ENCODE measurements at regions not wholly inside any gene's neighbourhood (a gene's known extent, or its start where the extent isn't known, plus 50 kb on each side); places are given as distances from the start of the nearest gene placed in this dataset.
A peak's percentile ranks its signal among the peaks of the same experiment; 100 is the strongest.

GRCh38 chr18:55120896-55121295 lies 161.6 kb upstream of the CCDC68 start:
- DNase-seq (ENCODE audit: low spot score), result no peak

GRCh38 chr18:55119434-55119833 lies 160.2 kb upstream of the CCDC68 start:
- no peak for DNase-seq (ENCODE audit: low spot score)

DNA sequence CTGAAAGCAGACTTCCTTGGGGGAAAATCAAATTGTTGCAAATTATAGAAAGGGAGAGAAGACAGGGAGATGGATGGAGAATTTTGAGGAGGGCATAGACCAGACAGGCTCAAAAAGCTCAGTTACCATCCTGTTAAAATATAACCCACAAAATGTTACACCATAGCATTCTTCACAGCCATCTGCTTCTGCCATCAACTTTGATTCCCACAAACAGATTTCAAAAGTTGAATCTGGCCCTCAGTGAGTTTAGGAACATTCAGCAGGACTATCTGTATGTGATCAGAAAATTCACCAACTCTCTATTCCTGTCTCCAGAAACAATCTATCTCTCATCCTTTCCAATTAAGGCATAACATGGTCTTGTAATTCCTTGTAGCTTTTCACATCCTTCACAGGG lies 159.8 kb upstream of the CCDC68 start:
- no peak for DNase-seq (ENCODE audit: low spot score)

DNA sequence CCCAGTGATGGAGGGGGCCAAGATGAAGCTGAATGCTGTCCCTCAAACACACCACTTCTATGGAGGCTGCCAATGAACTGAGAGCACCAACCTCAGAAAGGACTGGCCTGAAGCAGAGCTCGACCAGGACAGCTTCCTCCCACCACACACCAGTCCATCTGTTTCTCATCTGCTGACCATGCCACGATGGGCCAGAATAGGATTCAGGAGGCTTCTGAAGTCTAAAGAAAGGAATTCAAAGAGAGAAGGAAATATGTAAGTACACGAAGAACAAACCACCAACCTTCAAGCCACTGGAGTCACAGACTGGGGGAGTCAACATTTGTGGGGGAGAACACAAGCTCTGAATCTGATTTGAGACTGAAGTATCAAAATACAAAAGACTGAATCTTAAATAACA lies 157.6 kb upstream of the CCDC68 start:
- DNase-seq (ENCODE audit: low spot score), result no peak

- no peak for DNase-seq (ENCODE audit: low spot score)
These were observed 156.3 kb upstream of the CCDC68 start for GRCh38 chr18:55115606-55116005.

GRCh38 chr18:55114876-55115275 lies 155.6 kb upstream of the CCDC68 start:
- no peak for DNase-seq (ENCODE audit: low spot score)

DNA sequence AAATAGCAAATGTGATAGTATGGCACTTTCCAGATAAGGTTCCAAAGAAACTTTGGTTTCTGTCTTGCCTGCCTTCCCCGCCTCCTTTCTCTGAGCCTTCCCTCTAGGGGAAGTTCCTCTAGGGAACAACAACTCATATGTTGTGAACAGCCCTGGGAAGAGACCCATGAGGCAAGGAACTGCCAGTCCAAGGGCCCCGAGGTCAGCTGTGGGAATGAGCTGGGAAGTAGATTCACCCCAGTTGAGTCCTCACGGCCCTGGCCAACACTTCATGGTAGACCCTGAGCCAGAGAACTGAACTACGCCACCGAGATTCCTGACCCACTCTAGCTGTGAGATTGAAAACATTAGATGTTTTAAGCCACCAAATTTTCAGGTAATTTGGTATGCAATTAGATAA lies 154.5 kb upstream of the CCDC68 start:
- DNase-seq (ENCODE audit: low spot score), result no peak

- no peak for DNase-seq (ENCODE audit: low spot score)
These were observed 152.0 kb upstream of the CCDC68 start for GRCh38 chr18:55111271-55111670.

- no peak for DNase-seq (ENCODE audit: low spot score)
These were observed 151.2 kb upstream of the CCDC68 start for GRCh38 chr18:55110436-55110835.

DNA sequence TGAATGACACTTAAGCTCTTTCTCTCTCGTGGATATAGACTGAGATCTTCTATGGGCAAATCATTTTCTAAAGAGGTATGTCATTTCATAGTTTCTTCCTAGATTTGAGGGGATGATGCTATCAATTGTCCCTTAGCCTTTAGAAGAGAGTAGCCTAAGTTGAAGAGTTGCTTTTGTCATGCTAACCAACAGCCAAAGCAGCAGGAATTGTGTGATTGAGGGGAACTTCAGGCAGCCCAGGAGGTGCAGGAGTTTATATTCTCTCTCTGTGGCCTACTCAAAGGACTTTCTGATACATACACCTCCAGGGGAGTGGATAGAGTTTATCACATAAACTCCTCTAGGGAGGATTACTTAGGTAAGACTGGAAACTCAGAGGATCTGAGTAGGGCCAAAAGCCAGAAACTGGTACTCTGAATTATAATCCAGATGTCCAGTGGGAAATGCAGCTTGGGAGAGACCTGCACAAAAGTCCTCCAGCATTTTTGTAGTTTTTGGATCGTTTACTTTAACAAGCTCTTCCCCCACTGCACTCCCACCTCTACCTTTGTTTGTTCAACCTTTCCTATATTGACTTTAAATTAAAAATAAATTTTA lies 150.7 kb upstream of the CCDC68 start:
- DNase-seq (ENCODE audit: low spot score), result no peak

DNA sequence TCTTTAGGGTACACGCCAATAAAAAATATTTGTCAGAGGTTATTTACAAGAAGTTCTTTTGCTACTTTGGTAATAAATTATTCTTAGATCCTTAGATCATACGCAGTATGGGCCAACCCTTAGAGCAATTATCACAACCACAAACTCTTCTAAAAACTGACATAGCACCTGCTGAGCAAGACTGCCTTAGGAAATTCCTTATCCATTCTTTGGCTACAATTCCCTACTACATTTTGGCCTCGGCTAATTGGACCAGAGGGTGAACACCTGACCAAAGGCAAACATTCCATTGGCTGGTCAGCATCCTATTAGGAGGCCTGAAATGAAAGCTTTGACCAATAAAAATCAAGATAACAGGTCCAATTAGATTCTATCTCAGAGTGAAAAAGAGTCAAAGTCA lies 147.6 kb upstream of the CCDC68 start:
- no peak for DNase-seq (ENCODE audit: low spot score)

DNA sequence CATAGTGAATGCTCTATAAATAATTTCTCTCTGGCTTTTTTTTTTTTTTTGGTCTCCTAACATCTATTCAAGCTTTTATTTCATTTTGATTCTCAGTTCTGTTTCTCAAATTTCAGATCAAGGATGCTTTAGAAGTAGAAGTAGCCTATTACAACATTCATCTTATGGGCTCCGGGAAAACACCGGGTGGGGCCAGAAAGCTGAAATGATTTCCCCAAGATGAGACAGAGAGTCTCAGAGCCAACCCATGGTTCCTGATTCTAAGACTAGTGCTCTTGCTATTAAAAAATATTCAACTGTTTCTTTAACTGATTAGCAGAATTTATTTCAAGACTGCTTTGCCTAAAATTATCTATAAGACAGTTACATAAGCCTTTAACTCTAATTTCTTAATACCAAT lies 147.2 kb upstream of the CCDC68 start:
- no peak for DNase-seq (ENCODE audit: low spot score)

- no peak for DNase-seq (ENCODE audit: low spot score)
These were observed 146.6 kb upstream of the CCDC68 start for GRCh38 chr18:55105873-55106272.

DNA sequence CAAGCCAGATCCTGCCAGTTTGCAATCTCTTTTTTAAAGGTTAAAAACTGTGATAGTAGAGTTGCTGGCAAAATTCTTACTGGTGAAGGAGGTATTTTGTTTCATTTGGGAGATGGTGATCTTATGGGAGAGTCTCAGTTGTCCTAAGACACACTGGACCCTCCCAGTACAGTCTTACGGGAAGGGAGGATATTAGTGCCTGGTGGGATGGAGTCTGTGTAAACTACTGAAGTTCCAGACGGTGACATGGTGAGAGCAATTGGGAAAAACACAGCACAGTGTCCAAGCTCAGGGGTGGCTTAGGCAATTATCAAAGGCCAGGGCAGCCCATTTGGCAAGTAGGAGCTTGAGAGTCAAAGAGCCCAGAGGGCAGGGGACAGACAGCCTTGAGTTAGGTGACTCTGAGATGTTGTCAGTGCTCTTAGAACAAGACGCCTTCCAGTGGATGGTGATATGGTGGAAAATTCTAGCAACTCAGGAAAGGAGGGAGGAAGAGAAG lies 143.7 kb upstream of the CCDC68 start:
- no peak for DNase-seq (ENCODE audit: low spot score)

GRCh38 chr18:55102501-55102900 lies 143.2 kb upstream of the CCDC68 start:
- DNase-seq (ENCODE audit: low spot score), result no peak

GRCh38 chr18:55101458-55101824 lies 142.2 kb upstream of the CCDC68 start:
- no peak for DNase-seq (ENCODE audit: low spot score)

DNA sequence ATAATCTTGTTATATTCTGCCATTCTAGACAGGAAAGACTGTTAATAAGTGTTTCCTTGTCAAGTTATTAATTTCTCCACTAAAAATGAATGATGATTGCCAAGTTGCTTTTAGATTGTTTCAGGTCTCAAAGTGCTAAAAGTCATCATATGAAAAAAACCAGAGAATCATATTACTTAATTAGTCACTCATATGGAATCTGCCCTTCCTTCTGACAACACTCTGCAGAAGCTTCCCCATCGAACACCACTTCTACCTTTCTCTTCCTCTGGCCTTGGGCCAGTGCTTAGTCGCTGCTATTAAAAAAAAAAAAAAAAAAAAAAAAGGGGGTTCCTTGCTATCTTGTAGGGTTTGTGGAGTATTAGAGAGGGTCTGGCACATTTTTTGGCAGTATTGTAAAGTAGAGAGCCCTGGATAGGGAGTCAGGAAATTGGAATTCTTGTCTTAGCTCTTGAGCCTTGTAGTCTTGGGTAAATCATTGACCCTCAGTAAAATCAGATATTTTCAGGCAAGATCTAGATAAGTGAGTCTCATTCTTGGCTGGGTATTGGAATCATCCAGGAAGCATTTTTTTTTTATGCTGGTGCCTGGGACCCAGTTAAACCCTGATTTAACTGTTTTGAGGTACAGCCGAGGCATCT lies 141.7 kb upstream of the CCDC68 start:
- no peak for DNase-seq (ENCODE audit: low spot score)

GRCh38 chr18:55097456-55098170 lies 138.4 kb upstream of the CCDC68 start:
- DNase-seq (ENCODE audit: low spot score), result no peak

DNA sequence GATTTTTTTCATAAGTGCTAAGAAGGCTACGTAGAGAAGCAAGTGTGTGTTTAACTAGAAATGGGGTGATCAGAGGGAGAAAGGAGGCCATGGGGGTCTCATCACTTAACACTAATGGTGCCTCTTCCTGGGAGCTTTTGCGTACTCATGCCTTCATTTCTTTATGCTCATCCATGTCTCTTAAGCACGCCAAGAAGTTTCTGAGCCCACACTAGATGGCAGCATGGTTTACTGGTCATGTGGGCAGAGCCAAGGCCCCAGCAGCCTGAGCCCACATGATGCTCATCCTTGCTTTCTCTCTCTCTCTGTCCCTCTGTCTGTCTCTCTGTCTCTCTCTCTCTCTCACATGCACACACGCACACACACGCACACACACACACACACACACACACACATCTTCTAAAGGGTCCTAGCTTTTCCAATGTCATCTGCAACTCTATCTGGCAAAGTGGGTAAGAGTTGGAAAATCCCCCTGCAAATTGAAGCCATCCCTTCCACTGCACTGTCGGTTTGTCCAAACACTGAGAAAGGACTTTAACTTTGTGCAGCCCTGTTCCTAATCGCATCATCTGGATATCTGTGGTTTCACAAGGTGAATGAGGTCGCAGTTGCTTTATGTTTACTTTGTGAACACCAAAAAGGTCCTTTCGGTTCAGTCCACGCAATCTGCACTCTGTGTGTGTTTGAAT lies 137.1 kb upstream of the CCDC68 start:
- DNase-seq (ENCODE audit: low spot score), result peak; percentile 68

- DNase-seq (ENCODE audit: low spot score), result no peak
These were observed 136.3 kb upstream of the CCDC68 start for GRCh38 chr18:55095584-55095983.

DNA sequence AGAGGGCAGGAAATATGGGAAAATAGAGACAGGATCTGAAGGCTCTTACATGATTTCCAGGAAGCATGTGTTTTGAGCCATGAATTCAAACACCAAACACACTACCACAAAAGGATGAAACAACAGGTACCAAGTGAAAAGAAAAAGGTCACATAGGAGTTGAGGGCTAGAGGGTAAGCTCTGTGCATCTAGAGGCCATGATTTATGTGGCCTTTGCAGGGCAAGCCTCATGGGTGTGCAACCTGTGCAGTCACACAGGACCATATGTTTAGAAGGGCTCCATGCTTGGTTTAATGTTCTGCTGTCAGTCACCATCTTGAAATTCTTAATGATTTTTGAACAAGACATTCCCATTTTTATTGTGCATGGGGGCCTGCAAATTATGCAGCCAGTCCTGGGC lies 134.5 kb upstream of the CCDC68 start:
- no peak for DNase-seq (ENCODE audit: low spot score)

DNA sequence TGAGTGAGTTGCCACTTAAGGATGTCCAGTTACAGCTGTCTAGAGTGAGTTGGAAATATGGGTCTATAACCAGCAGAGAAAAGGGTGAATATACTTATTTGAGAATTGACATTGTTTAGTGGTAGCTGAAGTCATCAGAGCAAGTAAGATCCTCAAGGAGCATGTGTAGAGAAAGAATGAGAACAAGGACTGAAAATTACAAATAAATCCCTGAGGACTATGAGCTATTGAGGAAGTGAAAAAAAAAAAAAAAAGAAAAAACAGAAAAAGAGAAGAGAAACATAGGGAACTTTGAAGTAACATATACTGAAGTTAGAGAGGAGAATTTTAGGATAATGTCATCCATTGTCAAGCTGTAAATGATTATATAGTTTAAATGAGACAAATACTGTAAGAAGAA lies 134.0 kb upstream of the CCDC68 start:
- no peak for DNase-seq (ENCODE audit: low spot score)

DNA sequence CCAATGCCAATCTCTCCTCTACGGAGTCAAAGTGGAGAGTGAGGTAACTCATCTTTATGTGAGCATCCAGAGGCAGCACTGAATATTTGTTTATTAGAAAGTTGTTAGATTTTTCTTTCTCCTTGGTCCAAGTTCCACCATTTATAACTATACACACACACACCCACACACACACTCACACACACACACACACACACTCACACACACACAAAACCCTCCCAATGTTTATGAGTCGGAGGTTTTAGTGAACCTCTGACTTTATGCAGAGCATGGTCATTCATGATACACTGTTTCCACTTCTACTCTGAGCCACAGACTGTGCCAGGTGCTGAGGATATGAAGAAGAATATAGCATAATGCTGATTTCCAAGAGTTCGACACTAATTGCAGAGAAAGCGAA lies 132.9 kb upstream of the CCDC68 start:
- DNase-seq (ENCODE audit: low spot score), result no peak
